ENCODE measurements at regions not wholly inside any gene's neighbourhood (a gene's known extent, or its start where the extent isn't known, plus 50 kb on each side); places are given as distances from the start of the nearest gene placed in this dataset.

GRCh38 chr13:103218253-103218652 is 152.0 kb upstream of the SLC10A2 start:
- H3K27me3 ChIP-seq (ENCODE audit: insufficient read depth, low read length): no peaks in the 10 kb centered on the region
- no peak overlapping the region for H3K9ac ChIP-seq (ENCODE audit: low read length)
- no peak for TF ChIP-seq CTCF (IDR thresholded peaks at IDR 0.05; ENCODE audit: low read length)
- no peak for TF ChIP-seq EZH2 (IDR thresholded peaks at IDR 0.05; ENCODE audit: borderline replicate concordance, low read length)
- H3K36me3 ChIP-seq (ENCODE audit: insufficient read depth, low read length): no peaks in the 10 kb centered on the region
- H3K79me2 ChIP-seq (ENCODE audit: insufficient read depth, low read length): no peaks in the 10 kb centered on the region
- no peaks in the 10 kb centered on the region for H3K4me1 ChIP-seq (ENCODE audit: insufficient read depth, low read length, severe bottlenecking)
- no peaks in the 10 kb centered on the region for H3K9me2 ChIP-seq (ENCODE audit: low read depth, low read length)
- H3K4me3 ChIP-seq (ENCODE audit: low read depth, low read length, poor library complexity, severe bottlenecking): no peak overlapping the region
- H3K9me3 ChIP-seq (ENCODE audit: low read length): no peaks in the 10 kb centered on the region
- H3K4me2 ChIP-seq (ENCODE audit: low read length): no peak overlapping the region
- H3F3A ChIP-seq (ENCODE audit: insufficient read depth, low read length): no peaks in the 10 kb centered on the region
- H3K27ac ChIP-seq (ENCODE audit: low read depth, low read length, poor library complexity, severe bottlenecking): no peak overlapping the region
- H4K20me1 ChIP-seq (ENCODE audit: insufficient read depth, low read length): no peaks in the 10 kb centered on the region
- no peak overlapping the region for H2AFZ ChIP-seq (ENCODE audit: low read length)

GRCh38 chr13:103213152-103213551 is 146.9 kb upstream of the SLC10A2 start:
- Histone ChIP-seq H3K9me3 (ENCODE audit: low read length) (no peaks in the 10 kb centered on the region), H3K9ac (ENCODE audit: low read length) (no peak overlapping the region), H3K79me2 (ENCODE audit: insufficient read depth, low read length) (no peaks in the 10 kb centered on the region), H4K20me1 (ENCODE audit: insufficient read depth, low read length) (no peaks in the 10 kb centered on the region), H3K27me3 (ENCODE audit: insufficient read depth, low read length) (no peaks in the 10 kb centered on the region), H3K4me2 (ENCODE audit: low read length) (no peak overlapping the region), H3K4me3 (ENCODE audit: low read depth, low read length, poor library complexity, severe bottlenecking) (no peak overlapping the region), H3F3A (ENCODE audit: insufficient read depth, low read length) (no peaks in the 10 kb centered on the region), H3K27ac (ENCODE audit: low read depth, low read length, poor library complexity, severe bottlenecking) (no peak overlapping the region), H3K36me3 (ENCODE audit: insufficient read depth, low read length) (no peaks in the 10 kb centered on the region), H3K4me1 (ENCODE audit: insufficient read depth, low read length, severe bottlenecking) (no peaks in the 10 kb centered on the region), H2AFZ (ENCODE audit: low read length) (no peak overlapping the region), H3K9me2 (ENCODE audit: low read depth, low read length) (no peaks in the 10 kb centered on the region)
- TF ChIP-seq EZH2 (IDR thresholded peaks at IDR 0.05; ENCODE audit: borderline replicate concordance, low read length): no peak
- no peak for TF ChIP-seq CTCF (IDR thresholded peaks at IDR 0.05; ENCODE audit: low read length)

GRCh38 chr13:103210348-103210747 is 144.1 kb upstream of the SLC10A2 start:
- H3K4me1 ChIP-seq (ENCODE audit: insufficient read depth, low read length, severe bottlenecking): no peaks in the 10 kb centered on the region
- no peak overlapping the region for H3K27ac ChIP-seq (ENCODE audit: low read depth, low read length, poor library complexity, severe bottlenecking)
- no peaks in the 10 kb centered on the region for H4K20me1 ChIP-seq (ENCODE audit: insufficient read depth, low read length)
- H2AFZ ChIP-seq (ENCODE audit: low read length): no peak overlapping the region
- TF ChIP-seq EZH2 (IDR thresholded peaks at IDR 0.05; ENCODE audit: borderline replicate concordance, low read length) (no peak), CTCF (IDR thresholded peaks at IDR 0.05; ENCODE audit: low read length) (no peak)
- H3K9me3 ChIP-seq (ENCODE audit: low read length): no peaks in the 10 kb centered on the region
- H3K4me2 ChIP-seq (ENCODE audit: low read length): no peak overlapping the region
- H3K4me3 ChIP-seq (ENCODE audit: low read depth, low read length, poor library complexity, severe bottlenecking): no peak overlapping the region
- H3F3A ChIP-seq (ENCODE audit: insufficient read depth, low read length): no peaks in the 10 kb centered on the region
- H3K36me3 ChIP-seq (ENCODE audit: insufficient read depth, low read length): no peaks in the 10 kb centered on the region
- no peaks in the 10 kb centered on the region for H3K79me2 ChIP-seq (ENCODE audit: insufficient read depth, low read length)
- H3K9me2 ChIP-seq (ENCODE audit: low read depth, low read length): no peaks in the 10 kb centered on the region
- no peaks in the 10 kb centered on the region for H3K27me3 ChIP-seq (ENCODE audit: insufficient read depth, low read length)
- H3K9ac ChIP-seq (ENCODE audit: low read length): no peak overlapping the region
